ENCODE measurements at regions not wholly inside any gene's neighbourhood (a gene's known extent, or its start where the extent isn't known, plus 50 kb on each side); places are given as distances from the start of the nearest gene placed in this dataset.

DNA sequence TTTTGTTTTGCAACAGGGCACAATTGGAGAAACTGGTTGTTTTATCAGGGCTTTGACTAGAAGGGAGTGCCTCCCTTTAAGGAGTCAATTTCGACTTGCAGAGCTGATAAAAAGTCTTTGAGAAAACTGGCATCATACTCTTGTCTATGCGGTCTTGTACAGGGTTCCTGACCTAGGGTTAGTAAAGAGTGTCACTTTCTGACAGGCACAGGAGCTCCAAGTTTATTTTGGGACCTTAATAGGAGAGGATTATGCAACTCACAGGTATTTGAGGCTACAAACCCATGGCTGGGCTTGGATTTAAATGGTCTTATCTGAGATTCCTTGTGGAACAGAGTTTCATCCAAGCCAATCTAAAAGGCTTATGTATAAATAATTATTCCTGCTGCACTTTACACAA is 365.4 kb downstream of the HTR1B start:
- TF ChIP-seq POLR2AphosphoS5 (IDR thresholded peaks at IDR 0.05; ENCODE audit: low read depth, low read length) (no peak), POLR2A (IDR thresholded peaks at IDR 0.05; ENCODE audit: low read depth, low read length) (no peak), TAF1 (IDR thresholded peaks at IDR 0.05; ENCODE audit: borderline replicate concordance, low read depth, low read length) (no peak)
